Sciatic nerve (tissue), 2 donors: ENCODE measurements at regions not wholly inside any gene's neighbourhood (a gene's known extent, or its start where the extent isn't known, plus 50 kb on each side); places are given as distances from the start of the nearest gene placed in this dataset.
A peak's percentile ranks its signal among the peaks of the same experiment; 100 is the strongest.

Source experiments
- ATAC-seq: fragments of 200-7000 bp; cut with Tn5 transposase; one replicate; pipeline ENCODE4 v1.9.1; 2020; ENCODE audit warnings: mild to moderate bottlenecking, moderate library complexity
- DNase-seq: peaks from one replicate; pipeline ENCODE4 v3.0.0-alpha.2; 2020; ENCODE audit warnings: low spot score
- intact Hi-C: fragments of 100-400 bp; cut with DNase I; formaldehyde crosslinking; loops from one replicate; pipeline ENCODE4 v1.14.2; 2022
- donor health status: DM: no; HTN: no; CAD: no.
- donor health status: DM: no; HTN: no; CAD: no.

- intact Hi-C loops, result no loop called here
- peak; percentile 18 for ATAC-seq
- DNase-seq, result peak; percentile 60
Measured at GRCh38 chr9:134553061-134553891, 88.3 kb upstream of the COL5A1 start.

- intact Hi-C loops, result no loop called here
- ATAC-seq, result no peak
Measured at GRCh38 chr9:134553996-134554372, 87.6 kb upstream of the COL5A1 start.

GRCh38 chr9:134554373-134555093 is 87.1 kb upstream of the COL5A1 start:
- intact Hi-C loops, result no loop called here
- DNase-seq, result peak; percentile 58
- peak; percentile 46 for ATAC-seq

More at GRCh38 chr9:134553996-134554372, 87.6 kb upstream of the COL5A1 start:
- DNase-seq, result peak; percentile 54

GRCh38 chr9:134555094-134555650 is 86.4 kb upstream of the COL5A1 start:
- intact Hi-C loops, result no loop called here
- ATAC-seq, result peak; percentile 3
- peak; percentile 51 for DNase-seq

GRCh38 chr9:134556531-134557068 is 85.0 kb upstream of the COL5A1 start:
- ATAC-seq (no peak), DNase-seq (peak; percentile 56)
- intact Hi-C loops, result no loop called here

GRCh38 chr9:134557331-134557730 is 84.3 kb upstream of the COL5A1 start:
- intact Hi-C loops, result no loop called here
- ATAC-seq (no peak), DNase-seq (peak; percentile 44)

- DNase-seq (peak; percentile 47), ATAC-seq (no peak)
- intact Hi-C loops, result no loop called here
Measured at GRCh38 chr9:134558124-134558905, 83.3 kb upstream of the COL5A1 start.

- DNase-seq (peak; percentile 26), ATAC-seq (no peak)
- intact Hi-C loops, result no loop called here
Measured at GRCh38 chr9:134559013-134559412, 82.6 kb upstream of the COL5A1 start.

- intact Hi-C loops, result no loop called here
- DNase-seq (peak; percentile 22), ATAC-seq (no peak)
Measured at GRCh38 chr9:134560206-134560605, 81.4 kb upstream of the COL5A1 start.

- DNase-seq (peak; percentile 41), ATAC-seq (no peak)
- intact Hi-C loops, result no loop called here
Measured at GRCh38 chr9:134560654-134561053, 80.9 kb upstream of the COL5A1 start.

GRCh38 chr9:134561427-134562145 is 80.0 kb upstream of the COL5A1 start:
- DNase-seq (peak; percentile 30), ATAC-seq (no peak)
- intact Hi-C loops, result no loop called here

- DNase-seq, result peak; percentile 19
- no peak for ATAC-seq
- intact Hi-C loops, result no loop called here
Measured at GRCh38 chr9:134562146-134562849, 79.3 kb upstream of the COL5A1 start.

- peak; percentile 5 for DNase-seq
- no peak for ATAC-seq
- intact Hi-C loops, result no loop called here
Measured at GRCh38 chr9:134563397-134563796, 78.2 kb upstream of the COL5A1 start.

- peak; percentile 13 for DNase-seq
Measured at GRCh38 chr9:134564431-134565170, 77.0 kb upstream of the COL5A1 start.

GRCh38 chr9:134565316-134565915 is 76.2 kb upstream of the COL5A1 start:
- DNase-seq, result peak; percentile 8

More at GRCh38 chr9:134564431-134565170, 77.0 kb upstream of the COL5A1 start:
- intact Hi-C loops, result no loop called here
- no peak for ATAC-seq

GRCh38 chr9:134566196-134566847 is 75.3 kb upstream of the COL5A1 start:
- ATAC-seq (no peak), DNase-seq (peak; percentile 42)
- intact Hi-C loops, result no loop called here

More at GRCh38 chr9:134565316-134565915, 76.2 kb upstream of the COL5A1 start:
- intact Hi-C loops, result no loop called here
- ATAC-seq, result no peak
